ENCODE measurements at regions not wholly inside any gene's neighbourhood (a gene's known extent, or its start where the extent isn't known, plus 50 kb on each side); places are given as distances from the start of the nearest gene placed in this dataset.
A peak's percentile ranks its signal among the peaks of the same experiment; 100 is the strongest.

DNA sequence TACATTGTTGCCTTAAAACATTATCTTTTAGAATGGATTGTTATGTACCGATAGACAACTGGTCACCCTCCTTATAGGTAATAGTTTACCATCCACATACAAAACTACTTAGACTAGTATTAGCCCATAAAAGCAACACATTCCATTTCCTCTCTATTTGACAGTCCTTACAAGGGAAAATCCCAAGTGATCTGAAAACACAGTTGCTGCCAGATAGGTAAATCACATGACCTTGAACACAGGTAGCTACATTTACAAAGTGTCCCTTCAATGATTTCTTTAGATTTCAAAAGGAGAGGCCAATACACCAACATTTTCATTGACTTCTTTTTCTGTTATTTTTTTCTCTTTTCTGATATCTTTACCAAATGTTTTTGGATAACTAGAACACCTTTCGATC is 102.9 kb upstream of the SMYD2 start:
- Histone ChIP-seq H3K27me3 (ENCODE audit: insufficient read depth) (no peaks in the 10 kb centered on the region), H3F3A (replicated peaks; ENCODE audit: insufficient read depth) (no peaks in the 10 kb centered on the region), H3K4me2 (no peak overlapping the region), H3K9ac (no peak overlapping the region), H2AFZ (ENCODE audit: low read depth) (no peak overlapping the region), H3K79me2 (ENCODE audit: insufficient read depth) (no peaks in the 10 kb centered on the region), H3K4me1 (ENCODE audit: control insufficient read depth in 1 of 2, insufficient read depth in 2 of 2, low read depth in 1 of 2, low read length in 1 of 2) (no peaks in the 10 kb centered on the region), H3K9me2 (no peaks in the 10 kb centered on the region), H3K9me3 (no peaks in the 10 kb centered on the region), H3K36me3 (replicated peaks in 1 of 2; ENCODE audit: control insufficient read depth in 1 of 2, insufficient read depth in 2 of 2, low read length in 1 of 2) (no peaks in the 10 kb centered on the region), H4K20me1 (ENCODE audit: insufficient read depth) (no peaks in the 10 kb centered on the region), H3K4me3 (ENCODE audit: low read depth in 2 of 2, low read length in 1 of 2) (no peak overlapping the region), H3K27ac (ENCODE audit: low read depth in 2 of 2, low read length in 1 of 2) (no peak overlapping the region)
- no peak for TF ChIP-seq FOXM1 (IDR thresholded peaks at IDR 0.05; ENCODE audit: low read depth)
- POLR2A ChIA-PET = no interaction called here
- DNase-seq = no peak
- CTCF ChIA-PET = interaction anchor here (3.0 kb wide), 1 partner anchor 21 kb away, joined by 10 read pairs; no protein-coding TSS in a partner anchor
- 75% methylated on average over 2 of the region's 2 CpGs for WGBS (ENCODE audit: low lambda C conversion rate)

DNA sequence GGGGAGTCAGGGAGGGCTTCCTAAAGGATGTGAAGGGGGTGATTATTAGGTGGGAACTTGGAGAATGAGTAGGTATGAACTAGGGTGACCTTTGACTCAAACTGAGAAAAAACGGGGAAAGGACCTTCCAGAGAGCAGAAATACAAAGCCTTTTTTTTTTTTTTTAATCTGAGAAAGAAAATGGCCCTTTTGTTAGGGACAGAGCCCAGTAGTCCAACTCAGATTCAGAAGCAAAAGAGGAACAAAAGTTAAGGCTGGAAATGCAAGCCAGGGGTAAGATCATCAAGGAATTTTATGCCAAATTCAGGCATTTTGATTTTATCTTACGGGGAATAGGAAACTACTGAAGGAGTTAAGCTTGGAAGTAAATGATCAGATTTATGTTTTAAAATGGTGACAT is 96.0 kb upstream of the SMYD2 start:
- Histone ChIP-seq H2AFZ (ENCODE audit: low read depth) (no peak overlapping the region), H4K20me1 (ENCODE audit: insufficient read depth) (no peaks in the 10 kb centered on the region), H3K27ac (ENCODE audit: low read depth in 2 of 2, low read length in 1 of 2) (no peak overlapping the region), H3K27me3 (ENCODE audit: insufficient read depth) (peaks cover 27% of the 10 kb centered on the region), H3K4me1 (ENCODE audit: control insufficient read depth in 1 of 2, insufficient read depth in 2 of 2, low read depth in 1 of 2, low read length in 1 of 2) (peaks cover 0 to 14% of the 10 kb centered on the region in 2 experiments; a peak in 2 of 4 replicates), H3K36me3 (replicated peaks in 1 of 2; ENCODE audit: control insufficient read depth in 1 of 2, insufficient read depth in 2 of 2, low read length in 1 of 2) (no peaks in the 10 kb centered on the region), H3K9me2 (no peaks in the 10 kb centered on the region), H3K79me2 (ENCODE audit: insufficient read depth) (no peaks in the 10 kb centered on the region), H3K9ac (no peak overlapping the region), H3F3A (replicated peaks; ENCODE audit: insufficient read depth) (no peaks in the 10 kb centered on the region), H3K4me3 (ENCODE audit: low read depth in 2 of 2, low read length in 1 of 2) (no peak overlapping the region), H3K9me3 (no peaks in the 10 kb centered on the region), H3K4me2 (no peak overlapping the region)
- no peak for DNase-seq
- POLR2A ChIA-PET = no interaction called here
- TF ChIP-seq FOXM1 (IDR thresholded peaks at IDR 0.05; ENCODE audit: low read depth) = no peak
- CTCF ChIA-PET = interaction anchor here (1.0 kb wide), 1 partner anchor 10 kb away, joined by 3 read pairs; no protein-coding TSS in a partner anchor
- 43% methylated on average over 2 of the region's 2 CpGs for WGBS (ENCODE audit: low lambda C conversion rate)

DNA sequence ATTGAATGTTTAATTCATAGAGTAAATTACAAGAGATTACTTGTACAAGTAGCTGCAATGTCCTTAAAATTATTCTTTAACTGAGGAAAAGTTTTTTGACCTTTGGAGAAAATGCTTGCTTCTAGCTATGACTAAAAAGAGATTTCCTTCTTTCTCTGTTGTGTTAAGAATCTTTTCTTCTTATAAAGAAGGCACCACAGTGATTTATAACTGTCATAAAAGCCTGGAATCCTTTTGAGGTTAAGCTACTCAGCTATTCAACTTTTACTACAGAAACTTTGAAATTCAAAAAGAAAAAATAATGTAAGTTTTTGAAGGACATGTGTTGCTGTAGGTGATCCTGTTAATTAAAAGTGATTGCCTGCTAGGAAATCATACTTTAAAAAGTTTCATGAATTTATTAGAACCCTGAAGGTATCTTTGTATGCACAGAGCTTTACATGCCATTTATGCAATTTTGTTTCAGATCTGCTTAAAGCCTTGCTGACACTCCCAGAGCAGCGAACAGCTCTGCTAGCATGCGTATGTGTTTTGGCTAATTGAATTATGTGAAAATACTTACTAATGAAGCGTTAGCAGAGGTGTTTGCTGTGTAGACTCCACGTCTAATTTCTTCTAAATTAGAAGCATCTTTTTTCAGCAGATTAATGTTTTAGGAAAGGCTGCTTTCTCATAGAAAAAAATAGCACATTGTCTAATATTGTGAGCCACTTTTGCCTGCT is 94.7 kb upstream of the SMYD2 start:
- no peak overlapping the region for H2AFZ ChIP-seq (ENCODE audit: low read depth)
- TF ChIP-seq, protein P1, sequence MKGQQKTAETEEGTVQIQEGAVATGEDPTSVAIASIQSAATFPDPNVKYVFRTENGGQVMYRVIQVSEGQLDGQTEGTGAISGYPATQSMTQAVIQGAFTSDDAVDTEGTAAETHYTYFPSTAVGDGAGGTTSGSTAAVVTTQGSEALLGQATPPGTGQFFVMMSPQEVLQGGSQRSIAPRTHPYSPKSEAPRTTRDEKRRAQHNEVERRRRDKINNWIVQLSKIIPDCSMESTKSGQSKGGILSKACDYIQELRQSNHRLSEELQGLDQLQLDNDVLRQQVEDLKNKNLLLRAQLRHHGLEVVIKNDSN (IDR thresholded peaks at IDR 0.05; ENCODE audit: borderline replicate concordance, low read depth) = no peak
- 0 out of 2 replicates have a peak, but pooled peaks have one; percentile 4 for TF ChIP-seq MXI1 (IDR thresholded peaks at IDR 0.05; ENCODE audit: low read depth, low read length)
- TF ChIP-seq, protein P2, sequence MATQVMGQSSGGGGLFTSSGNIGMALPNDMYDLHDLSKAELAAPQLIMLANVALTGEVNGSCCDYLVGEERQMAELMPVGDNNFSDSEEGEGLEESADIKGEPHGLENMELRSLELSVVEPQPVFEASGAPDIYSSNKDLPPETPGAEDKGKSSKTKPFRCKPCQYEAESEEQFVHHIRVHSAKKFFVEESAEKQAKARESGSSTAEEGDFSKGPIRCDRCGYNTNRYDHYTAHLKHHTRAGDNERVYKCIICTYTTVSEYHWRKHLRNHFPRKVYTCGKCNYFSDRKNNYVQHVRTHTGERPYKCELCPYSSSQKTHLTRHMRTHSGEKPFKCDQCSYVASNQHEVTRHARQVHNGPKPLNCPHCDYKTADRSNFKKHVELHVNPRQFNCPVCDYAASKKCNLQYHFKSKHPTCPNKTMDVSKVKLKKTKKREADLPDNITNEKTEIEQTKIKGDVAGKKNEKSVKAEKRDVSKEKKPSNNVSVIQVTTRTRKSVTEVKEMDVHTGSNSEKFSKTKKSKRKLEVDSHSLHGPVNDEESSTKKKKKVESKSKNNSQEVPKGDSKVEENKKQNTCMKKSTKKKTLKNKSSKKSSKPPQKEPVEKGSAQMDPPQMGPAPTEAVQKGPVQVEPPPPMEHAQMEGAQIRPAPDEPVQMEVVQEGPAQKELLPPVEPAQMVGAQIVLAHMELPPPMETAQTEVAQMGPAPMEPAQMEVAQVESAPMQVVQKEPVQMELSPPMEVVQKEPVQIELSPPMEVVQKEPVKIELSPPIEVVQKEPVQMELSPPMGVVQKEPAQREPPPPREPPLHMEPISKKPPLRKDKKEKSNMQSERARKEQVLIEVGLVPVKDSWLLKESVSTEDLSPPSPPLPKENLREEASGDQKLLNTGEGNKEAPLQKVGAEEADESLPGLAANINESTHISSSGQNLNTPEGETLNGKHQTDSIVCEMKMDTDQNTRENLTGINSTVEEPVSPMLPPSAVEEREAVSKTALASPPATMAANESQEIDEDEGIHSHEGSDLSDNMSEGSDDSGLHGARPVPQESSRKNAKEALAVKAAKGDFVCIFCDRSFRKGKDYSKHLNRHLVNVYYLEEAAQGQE (IDR thresholded peaks at IDR 0.05; ENCODE audit: low read depth, low read length) = no peak
- TF ChIP-seq JUND (IDR thresholded peaks at IDR 0.05) = no peak
- TF ChIP-seq NRF1 (IDR thresholded peaks at IDR 0.05; ENCODE audit: low read depth, low read length) = no peak
- no peak for TF ChIP-seq YY1 (IDR thresholded peaks at IDR 0.05; ENCODE audit: low read depth)
- WGBS (ENCODE audit: low lambda C conversion rate) = 45% methylated on average over 4 of the region's 4 CpGs
- ChIA-PET CTCF (interaction anchor here (0.5 to 2.6 kb wide), 7 partner anchors 10 to 962 kb away, joined by 3 to 12 read pairs (median 5); no protein-coding TSS in a partner anchor), POLR2A (interaction anchor here (1.2 kb wide), 1 partner anchor 31 kb away, joined by 4 read pairs; no protein-coding TSS in a partner anchor)
- no peak for DNase-seq
- no peak overlapping the region for H3K4me2 ChIP-seq
- no peaks in the 10 kb centered on the region for H3F3A ChIP-seq (replicated peaks; ENCODE audit: insufficient read depth)
- H3K9me3 ChIP-seq = no peaks in the 10 kb centered on the region
- no peaks in the 10 kb centered on the region for H4K20me1 ChIP-seq (ENCODE audit: insufficient read depth)
- peaks cover 0 to 14% of the 10 kb centered on the region in 2 experiments; a peak in 2 of 4 replicates for H3K4me1 ChIP-seq (ENCODE audit: control insufficient read depth in 1 of 2, insufficient read depth in 2 of 2, low read depth in 1 of 2, low read length in 1 of 2)
- no peaks in the 10 kb centered on the region for H3K36me3 ChIP-seq (replicated peaks in 1 of 2; ENCODE audit: control insufficient read depth in 1 of 2, insufficient read depth in 2 of 2, low read length in 1 of 2)
- peaks cover 27% of the 10 kb centered on the region for H3K27me3 ChIP-seq (ENCODE audit: insufficient read depth)
- no peak overlapping the region for H3K27ac ChIP-seq (ENCODE audit: low read depth in 2 of 2, low read length in 1 of 2)
- H3K79me2 ChIP-seq (ENCODE audit: insufficient read depth) = no peaks in the 10 kb centered on the region
- H3K4me3 ChIP-seq (ENCODE audit: low read depth in 2 of 2, low read length in 1 of 2) = peak overlapping the region in 1 of 2 experiments; percentile 56; a peak in 2 of 4 replicates
- H3K9ac ChIP-seq = no peak overlapping the region
- no peaks in the 10 kb centered on the region for H3K9me2 ChIP-seq
